Gastroesophageal sphincter (tissue), 4 donors: ENCODE measurements at regions not wholly inside any gene's neighbourhood (a gene's known extent, or its start where the extent isn't known, plus 50 kb on each side); places are given as distances from the start of the nearest gene placed in this dataset.

ENCODE experiments used
- ATAC-seq: fragments of 150-250 bp; one replicate; pipeline ENCODE4 v1.9.1; 2016; ENCODE audit warnings: mild to moderate bottlenecking, moderate library complexity
- H3K27ac ChIP-seq, 4 donors: fragments of 200-600 bp; sonication (generic) in 3 of 4; 1 replicate in 3 of 4; 2 replicates in 1 of 4; pipeline ENCODE4 v1.5.1; 2016 to 2019
- H3K27me3 ChIP-seq: fragments of 200-600 bp; sonication (generic); one replicate; pipeline ENCODE4 v1.5.1; 2019
- H3K36me3 ChIP-seq, 2 donors: fragments of 200-600 bp; sonication (generic); one replicate each; pipeline ENCODE4 v1.5.1; 2019; ENCODE audit warnings: control low read depth in 1 of 2
- H3K4me1 ChIP-seq, 3 donors: fragments of 200-600 bp; sonication (generic); 1 replicate in 2 of 3; 2 replicates in 1 of 3; pipeline ENCODE4 v1.5.1; 2016 to 2019; ENCODE audit warnings: control low read depth in 2 of 3
- H3K4me3 ChIP-seq, 2 donors: fragments of 200-600 bp; sonication (generic); one replicate each; pipeline ENCODE4 v1.5.1; 2019; ENCODE audit warnings: mild to moderate bottlenecking in 1 of 2, moderate library complexity in 1 of 2
- H3K9me3 ChIP-seq, 3 donors: fragments of 200-600 bp; sonication (generic); one replicate each; pipeline ENCODE4 v1.5.1; 2017 to 2019; ENCODE audit warnings: control low read depth in 2 of 3
- CTCF ChIP-seq, 4 experiments: fragments of 200-600 bp in 2 of 4; fragments of 450-650 bp in 2 of 4; sonication (generic) in 1 of 4; IDR thresholded peaks; one replicate each; pipeline ENCODE4 v1.5.1; 2017 to 2019; ENCODE audit warnings: antibody characterized with exemption in 4 of 4, mild to moderate bottlenecking in 2 of 4, moderate library complexity in 2 of 4
- EP300 ChIP-seq: sonication (generic); formaldehyde crosslinking; IDR thresholded peaks from one replicate; pipeline ENCODE4 v1.6.1; 2017; ENCODE audit warnings: antibody characterized with exemption, mild to moderate bottlenecking
- POLR2A ChIP-seq, 2 donors: fragments of 450-650 bp; IDR thresholded peaks; one replicate each; pipeline ENCODE4 v1.6.1; 2017; ENCODE audit warnings: antibody characterized with exemption in 2 of 2, mild to moderate bottlenecking in 2 of 2, moderate library complexity in 1 of 2
- POLR2AphosphoS5 ChIP-seq: sonication (generic); formaldehyde crosslinking; IDR thresholded peaks from one replicate; pipeline ENCODE4 v1.6.1; 2017; ENCODE audit warnings: antibody characterized with exemption
- WGBS, 2 donors: methylation state at CpG; one replicate each; pipeline ENCODE4 v1.1.5; 2018; ENCODE audit warnings: low coverage in 1 of 2; 5-methylcytosine and 5-hydroxymethylcytosine counted together

GRCh38 chr10:4326647-4327046 lies 499.4 kb upstream of the AKR1E2 start:
- ATAC-seq: no peak
- 88 to 100% methylated on average over 2 of the region's 5 CpGs for WGBS, 2 donors
- TF ChIP-seq POLR2A (IDR thresholded peaks at IDR 0.05) (no peak), CTCF (IDR thresholded peaks at IDR 0.05) (no peak), EP300 (no peak), POLR2AphosphoS5 (no peak)
- no peak overlapping the region for H3K27ac ChIP-seq
- H3K9me3 ChIP-seq: no peaks in the 10 kb centered on the region
- H3K36me3 ChIP-seq: no peaks in the 10 kb centered on the region
- peaks cover 0 to 4% (median 0%) of the 10 kb centered on the region in 3 donors for H3K4me1 ChIP-seq
- no peak overlapping the region for H3K4me3 ChIP-seq
- no peaks in the 10 kb centered on the region for H3K27me3 ChIP-seq

DNA sequence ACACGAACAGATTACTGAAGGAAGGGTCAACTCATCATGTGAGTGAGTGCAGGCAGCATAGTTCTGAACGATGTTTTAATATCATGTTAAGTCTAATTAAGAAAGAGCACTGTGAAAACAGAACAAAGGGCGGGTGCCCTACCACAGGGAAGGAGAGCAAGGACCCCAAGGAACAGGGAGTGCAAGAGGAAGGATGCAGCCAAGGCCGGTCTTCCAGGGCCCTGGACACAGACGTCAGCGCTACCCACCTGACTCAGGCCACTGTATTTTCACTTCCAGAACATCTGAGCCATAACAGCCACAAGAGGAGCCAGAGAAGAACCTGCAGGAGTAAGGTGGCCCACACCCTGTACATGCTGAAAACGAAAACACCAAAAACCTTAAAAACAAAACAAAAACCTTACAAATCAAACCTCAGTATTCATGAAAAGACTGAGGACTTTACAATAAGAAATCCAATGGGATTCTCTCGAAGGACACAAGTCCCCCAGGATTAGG lies 506.1 kb upstream of the AKR1E2 start:
- no peak for ATAC-seq
- WGBS, 2 donors: 81 to 90% methylated on average over 6 to 8 of the region's 8 CpGs

DNA sequence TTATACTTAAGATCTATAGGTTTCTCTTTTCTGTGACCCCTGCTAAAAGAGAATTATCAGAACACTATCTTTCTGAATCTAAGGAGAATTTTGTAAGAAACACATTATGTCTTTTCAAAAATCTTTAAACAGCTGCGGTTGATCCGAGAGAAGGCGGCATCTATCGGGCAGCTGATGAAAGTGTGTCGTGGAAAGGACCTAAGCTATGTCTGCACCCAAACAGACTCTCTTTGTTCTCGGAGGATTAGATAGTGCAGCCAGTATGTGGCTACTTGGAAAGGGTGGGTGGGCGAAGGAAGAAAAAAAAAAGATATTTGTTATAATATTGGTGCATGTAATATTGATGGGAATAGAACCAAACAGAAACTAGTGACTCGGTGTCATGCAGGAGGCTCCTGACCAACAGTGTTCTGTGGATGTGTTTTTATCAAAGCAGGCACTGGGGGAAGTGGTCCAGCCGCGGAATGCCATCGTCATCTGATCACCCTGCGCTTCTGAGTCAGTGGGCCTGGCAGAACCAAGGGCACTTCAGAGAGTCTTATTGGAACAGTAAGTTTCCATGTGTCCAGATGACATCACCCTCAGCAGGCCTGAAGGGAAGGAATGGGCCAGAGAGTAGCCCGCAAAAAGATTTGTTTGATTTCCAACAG lies 509.7 kb upstream of the AKR1E2 start:
- no peak for ATAC-seq
- no peak overlapping the region for H3K4me3 ChIP-seq
- H3K36me3 ChIP-seq: no peaks in the 10 kb centered on the region
- peak overlapping the region in 2 of 4 donors; percentile 21 to 52 for H3K27ac ChIP-seq
- TF ChIP-seq CTCF (IDR thresholded peaks at IDR 0.05) (no peak), EP300 (no peak), POLR2AphosphoS5 (no peak), POLR2A (IDR thresholded peaks at IDR 0.05) (no peak)
- peaks cover 0 to 10% (median 0%) of the 10 kb centered on the region in 3 donors for H3K4me1 ChIP-seq
- no peaks in the 10 kb centered on the region for H3K27me3 ChIP-seq
- WGBS, 2 donors: 84 to 88% methylated on average over 11 to 13 of the region's 13 CpGs
- H3K9me3 ChIP-seq: no peaks in the 10 kb centered on the region

More for the DNA sequence above, 506.1 kb upstream of the AKR1E2 start:
- Histone ChIP-seq H3K4me1 (peaks cover 0 to 14% (median 0%) of the 10 kb centered on the region in 3 donors), H3K36me3 (no peaks in the 10 kb centered on the region), H3K9me3 (no peaks in the 10 kb centered on the region), H3K4me3 (no peak overlapping the region), H3K27ac (no peak overlapping the region), H3K27me3 (no peaks in the 10 kb centered on the region)
- TF ChIP-seq POLR2AphosphoS5 (no peak), CTCF (IDR thresholded peaks at IDR 0.05) (no peak), POLR2A (IDR thresholded peaks at IDR 0.05) (no peak), EP300 (no peak)

DNA sequence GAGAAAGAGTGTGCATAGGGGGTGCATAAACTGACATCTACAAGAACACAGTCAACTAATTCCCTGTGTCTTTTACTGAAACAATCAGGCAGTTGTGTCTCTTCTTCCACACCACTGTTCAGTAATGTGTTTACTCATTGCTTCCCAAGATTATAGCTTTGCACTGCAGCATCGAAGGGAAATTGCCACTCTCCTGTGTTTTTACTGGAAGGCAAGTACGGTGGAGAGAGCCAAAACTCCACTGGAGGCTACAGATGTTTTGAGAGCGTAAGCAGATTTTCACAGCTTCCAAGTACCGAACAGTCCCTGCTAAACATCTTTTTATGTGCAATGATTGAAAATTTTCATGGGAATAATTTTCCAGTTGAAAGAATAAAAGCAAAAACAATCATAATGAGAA lies 510.5 kb upstream of the AKR1E2 start:
- H3K9me3 ChIP-seq: no peaks in the 10 kb centered on the region
- H3K27me3 ChIP-seq: no peaks in the 10 kb centered on the region
- peaks cover 0 to 12% (median 0%) of the 10 kb centered on the region in 3 donors for H3K4me1 ChIP-seq
- no peak for ATAC-seq
- H3K27ac ChIP-seq: peak overlapping the region in 3 of 4 donors; percentile 21 to 52 (median 37)
- TF ChIP-seq EP300: no peak
- no peak for TF ChIP-seq POLR2A (IDR thresholded peaks at IDR 0.05)
- no peaks in the 10 kb centered on the region for H3K36me3 ChIP-seq
- 24 to 31% methylated on average over 4 of the region's 4 CpGs for WGBS, 2 donors
- no peak overlapping the region for H3K4me3 ChIP-seq

DNA sequence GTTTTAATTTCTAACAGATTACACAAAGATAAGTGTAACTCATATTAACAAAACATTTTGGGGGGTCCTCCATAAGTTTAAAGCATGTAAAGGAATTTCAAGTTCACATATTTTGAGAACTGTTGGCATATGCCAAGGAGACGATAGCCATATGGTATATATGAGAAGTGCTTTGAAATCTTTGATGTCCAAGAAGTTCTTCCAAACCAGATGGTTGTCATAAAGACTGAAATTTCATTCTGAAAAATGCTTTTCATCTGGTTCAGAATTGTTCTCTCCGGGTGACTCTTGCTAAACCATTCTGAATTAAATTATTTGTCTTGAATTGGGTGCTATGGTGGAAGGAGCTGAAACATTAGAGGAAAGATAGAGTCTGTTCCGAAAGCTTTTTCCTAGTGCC lies 513.0 kb upstream of the AKR1E2 start:
- no peaks in the 10 kb centered on the region for H3K27me3 ChIP-seq
- no peak overlapping the region for H3K27ac ChIP-seq
- no peak overlapping the region for H3K4me3 ChIP-seq
- no peak for ATAC-seq
- TF ChIP-seq POLR2A (IDR thresholded peaks at IDR 0.05) (no peak), EP300 (no peak), POLR2AphosphoS5 (no peak), CTCF (IDR thresholded peaks at IDR 0.05) (no peak)
- 61 to 75% methylated on average over 3 of the region's 3 CpGs for WGBS, 2 donors
- no peaks in the 10 kb centered on the region for H3K36me3 ChIP-seq
- no peaks in the 10 kb centered on the region for H3K9me3 ChIP-seq
- H3K4me1 ChIP-seq: peaks cover 0 to 24% (median 0%) of the 10 kb centered on the region in 3 donors
